Mammary epithelial cell (primary cell): ENCODE measurements at regions not wholly inside any gene's neighbourhood (a gene's known extent, or its start where the extent isn't known, plus 50 kb on each side); places are given as distances from the start of the nearest gene placed in this dataset.

Source experiments
- EZH2 ChIP-seq: IDR thresholded peaks from 2 replicates; pipeline ENCODE4 v1.6.1; 2012; ENCODE audit warnings: low read length, inconsistent platforms, borderline replicate concordance
- TF ChIP-seq, protein P1 (sequence below), 2 donors: IDR thresholded peaks in 1 of 2; conservative IDR thresholded peaks in 1 of 2; 2 replicates each; pipeline ENCODE4 v1.5.1; 2011 to 2012; ENCODE audit warnings: inconsistent platforms in 2 of 2, low read length in 2 of 2, mild to moderate bottlenecking in 2 of 2, control low read depth in 1 of 2, low read depth in 1 of 2; ENCODE audit not compliant: insufficient read depth in 1 of 2; ENCODE audit errors: extremely low read depth in 1 of 2

DNA sequence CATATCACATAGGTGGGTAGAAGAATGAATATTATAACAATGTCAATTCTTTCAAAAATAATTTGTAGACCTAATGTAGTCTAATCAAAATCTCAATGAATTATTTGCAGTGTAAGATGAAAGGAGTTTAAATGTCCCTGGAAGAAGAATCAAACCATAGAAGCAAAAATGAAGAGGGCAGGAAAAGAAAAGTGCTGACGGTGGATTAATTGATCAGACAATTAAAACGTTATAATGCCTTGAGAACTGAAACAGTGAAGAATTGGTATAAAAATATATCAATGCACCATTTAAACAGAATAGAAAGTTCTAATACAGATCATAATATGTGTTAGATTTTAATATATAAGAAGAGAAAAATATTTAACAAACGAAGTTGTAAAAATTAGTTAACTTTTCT is 109.8 kb downstream of the TYW3 start:
- TF ChIP-seq, protein P1, sequence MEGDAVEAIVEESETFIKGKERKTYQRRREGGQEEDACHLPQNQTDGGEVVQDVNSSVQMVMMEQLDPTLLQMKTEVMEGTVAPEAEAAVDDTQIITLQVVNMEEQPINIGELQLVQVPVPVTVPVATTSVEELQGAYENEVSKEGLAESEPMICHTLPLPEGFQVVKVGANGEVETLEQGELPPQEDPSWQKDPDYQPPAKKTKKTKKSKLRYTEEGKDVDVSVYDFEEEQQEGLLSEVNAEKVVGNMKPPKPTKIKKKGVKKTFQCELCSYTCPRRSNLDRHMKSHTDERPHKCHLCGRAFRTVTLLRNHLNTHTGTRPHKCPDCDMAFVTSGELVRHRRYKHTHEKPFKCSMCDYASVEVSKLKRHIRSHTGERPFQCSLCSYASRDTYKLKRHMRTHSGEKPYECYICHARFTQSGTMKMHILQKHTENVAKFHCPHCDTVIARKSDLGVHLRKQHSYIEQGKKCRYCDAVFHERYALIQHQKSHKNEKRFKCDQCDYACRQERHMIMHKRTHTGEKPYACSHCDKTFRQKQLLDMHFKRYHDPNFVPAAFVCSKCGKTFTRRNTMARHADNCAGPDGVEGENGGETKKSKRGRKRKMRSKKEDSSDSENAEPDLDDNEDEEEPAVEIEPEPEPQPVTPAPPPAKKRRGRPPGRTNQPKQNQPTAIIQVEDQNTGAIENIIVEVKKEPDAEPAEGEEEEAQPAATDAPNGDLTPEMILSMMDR (conservative IDR thresholded peaks at IDR 0.05 in 1 of 2, IDR thresholded peaks at IDR 0.05 in 1 of 2; ENCODE audit: extremely low read depth in 1 of 2, insufficient read depth in 1 of 2, low read depth in 1 of 2, low read length in 2 of 2) = no peak
- TF ChIP-seq EZH2 = no peak
